ENCODE measurements at regions not wholly inside any gene's neighbourhood (a gene's known extent, or its start where the extent isn't known, plus 50 kb on each side); places are given as distances from the start of the nearest gene placed in this dataset.

DNA sequence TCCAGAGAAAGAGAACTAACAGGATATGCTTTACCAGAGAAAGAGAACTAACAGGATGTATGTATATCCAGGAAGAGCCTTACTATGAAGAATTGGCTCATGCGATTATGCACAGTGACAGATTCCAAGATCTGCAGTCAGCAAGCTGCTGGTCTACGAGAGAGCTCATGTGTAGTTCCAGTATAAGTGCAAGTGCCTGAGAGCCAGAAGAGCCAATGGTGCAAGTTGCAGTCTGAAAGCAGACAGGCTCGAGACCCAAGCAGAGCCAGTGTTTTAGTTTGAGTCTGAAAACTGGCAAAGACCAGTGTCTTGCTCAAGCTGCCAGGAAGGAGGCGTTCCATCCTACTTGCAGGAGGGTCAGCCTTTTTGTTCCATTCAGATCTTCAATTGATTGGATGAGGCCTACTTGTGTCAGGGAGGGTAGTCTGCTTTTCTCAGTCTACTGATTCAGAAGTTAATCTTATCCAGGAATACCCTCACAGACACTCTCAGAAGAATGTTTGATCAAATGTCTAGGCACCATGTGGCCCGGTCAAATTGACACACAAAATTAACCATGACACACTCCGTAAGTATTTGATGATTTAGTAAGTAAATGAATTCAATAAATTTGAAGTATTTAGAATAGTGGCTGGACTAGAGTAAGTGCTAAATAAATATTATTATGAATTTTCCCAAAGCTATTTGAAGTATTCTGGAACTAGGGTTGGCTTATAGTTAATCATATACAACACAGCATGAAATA is 372.1 kb upstream of the SGCD start:
- TF ChIP-seq, protein P1, sequence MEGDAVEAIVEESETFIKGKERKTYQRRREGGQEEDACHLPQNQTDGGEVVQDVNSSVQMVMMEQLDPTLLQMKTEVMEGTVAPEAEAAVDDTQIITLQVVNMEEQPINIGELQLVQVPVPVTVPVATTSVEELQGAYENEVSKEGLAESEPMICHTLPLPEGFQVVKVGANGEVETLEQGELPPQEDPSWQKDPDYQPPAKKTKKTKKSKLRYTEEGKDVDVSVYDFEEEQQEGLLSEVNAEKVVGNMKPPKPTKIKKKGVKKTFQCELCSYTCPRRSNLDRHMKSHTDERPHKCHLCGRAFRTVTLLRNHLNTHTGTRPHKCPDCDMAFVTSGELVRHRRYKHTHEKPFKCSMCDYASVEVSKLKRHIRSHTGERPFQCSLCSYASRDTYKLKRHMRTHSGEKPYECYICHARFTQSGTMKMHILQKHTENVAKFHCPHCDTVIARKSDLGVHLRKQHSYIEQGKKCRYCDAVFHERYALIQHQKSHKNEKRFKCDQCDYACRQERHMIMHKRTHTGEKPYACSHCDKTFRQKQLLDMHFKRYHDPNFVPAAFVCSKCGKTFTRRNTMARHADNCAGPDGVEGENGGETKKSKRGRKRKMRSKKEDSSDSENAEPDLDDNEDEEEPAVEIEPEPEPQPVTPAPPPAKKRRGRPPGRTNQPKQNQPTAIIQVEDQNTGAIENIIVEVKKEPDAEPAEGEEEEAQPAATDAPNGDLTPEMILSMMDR (IDR thresholded peaks at IDR 0.05): no peak
- no peak for TF ChIP-seq POLR2A (IDR thresholded peaks at IDR 0.05)
